Stimulated activated CD8-positive, alpha-beta memory T cell treated with anti-CD3 and anti-CD28 coated beads, Interleukin-12 subunit alpha, Interleukin-12 subunit beta, amount 100 ng/mL, for 4 hours (primary cell): ENCODE measurements at regions not wholly inside any gene's neighbourhood (a gene's known extent, or its start where the extent isn't known, plus 50 kb on each side); places are given as distances from the start of the nearest gene placed in this dataset.
"Not testable (repeated sequence)": the region's sequence is repeated elsewhere in the genome, so short reads cannot be mapped to it uniquely, and the experiment has no call there.

ENCODE experiments used
- DNase-seq: peaks from one replicate; pipeline ENCODE4 v3.0.0-alpha.2; 2020; ENCODE audit warnings: low read depth

GRCh38 chr3:106317141-106318055 is 448.6 kb upstream of the CBLB start:
- no peak for DNase-seq

DNA sequence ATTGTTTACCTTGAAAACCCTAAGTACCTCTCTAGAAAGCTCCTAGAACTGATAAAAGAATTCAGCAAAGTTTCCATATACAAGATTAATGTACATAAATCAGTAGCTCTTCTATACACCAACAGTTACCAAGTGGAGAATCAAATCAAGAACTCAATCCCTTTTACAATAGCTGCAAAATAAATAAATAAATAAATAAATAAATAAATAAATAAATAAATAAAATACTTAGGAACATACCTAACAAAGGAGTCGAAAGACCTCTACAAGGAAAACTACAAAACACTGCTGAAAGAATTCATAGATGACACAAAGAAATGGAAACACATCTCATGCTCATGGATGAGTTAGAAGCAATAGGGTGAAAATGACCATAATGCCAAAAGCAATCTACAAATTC is 452.6 kb upstream of the CBLB start:
- DNase-seq: not testable (repeated sequence)

DNA sequence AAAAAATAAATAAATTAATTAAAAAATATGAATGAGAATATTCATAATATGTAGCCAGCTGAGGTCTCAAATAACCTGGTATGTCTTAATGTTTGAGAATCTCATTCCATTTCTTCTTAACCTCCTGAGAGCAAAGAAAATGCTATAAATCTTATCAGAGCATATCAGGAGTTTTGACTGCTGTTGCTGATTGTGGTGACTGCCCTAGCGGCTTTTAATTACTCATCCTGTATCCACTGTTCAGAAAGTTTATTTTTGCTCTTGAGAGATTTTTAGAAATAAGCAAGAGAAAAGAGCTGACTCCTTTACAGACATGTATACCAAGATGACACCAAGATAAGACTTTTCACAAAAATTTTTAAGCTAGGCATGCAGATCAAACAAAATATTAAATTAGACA is 454.8 kb upstream of the CBLB start:
- DNase-seq: no peak

DNA sequence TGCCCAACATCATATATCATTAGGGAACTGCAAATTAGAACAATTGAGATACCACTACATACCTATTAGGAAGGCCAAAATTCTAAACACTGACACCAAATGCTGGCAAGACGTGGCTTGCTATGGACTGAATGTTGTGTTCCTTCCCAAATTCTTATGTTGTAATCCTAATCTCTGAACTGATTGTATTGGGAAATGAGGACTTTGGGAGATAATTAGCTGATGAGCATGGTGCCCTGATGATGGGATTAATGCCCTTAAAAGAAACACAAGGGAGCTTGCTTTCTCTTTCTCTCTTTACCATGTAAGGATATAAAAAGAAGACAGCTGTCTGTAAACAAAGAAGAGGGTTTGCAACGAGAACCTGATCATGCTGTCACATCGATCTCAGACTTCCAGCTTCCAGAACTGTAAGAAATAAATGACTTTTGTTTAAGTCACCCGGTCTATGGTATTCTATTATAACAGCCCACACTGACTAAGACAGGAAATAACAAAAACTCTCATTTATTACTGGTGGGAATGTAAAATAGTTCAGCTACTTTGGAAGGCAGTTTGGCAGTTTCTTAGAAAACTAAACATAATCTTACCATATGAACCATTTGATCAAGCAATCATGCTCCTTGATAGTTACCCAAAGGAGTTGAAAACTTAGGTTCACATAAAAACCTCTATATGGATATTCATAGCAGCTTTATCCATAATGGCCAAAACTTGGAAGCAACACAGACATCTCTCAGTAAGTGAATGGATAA is 458.3 kb upstream of the CBLB start:
- no peak for DNase-seq

DNA sequence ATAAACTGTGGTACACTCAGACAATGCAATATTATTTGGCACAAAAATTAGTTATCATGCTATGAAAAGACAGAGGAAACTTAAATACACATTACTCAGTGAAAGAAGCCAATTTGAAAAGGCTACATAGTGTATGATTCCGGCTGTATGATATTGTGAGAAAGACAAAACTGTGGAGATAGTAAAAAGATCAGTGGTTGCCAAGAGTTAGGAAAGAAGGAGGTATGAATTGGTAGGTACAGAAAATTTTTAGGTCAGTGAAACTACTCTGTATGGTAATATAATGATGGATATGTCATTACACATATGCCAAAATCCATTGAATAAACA is 458.8 kb upstream of the CBLB start:
- no peak for DNase-seq

- DNase-seq: no peak
These were observed 459.4 kb upstream of the CBLB start for GRCh38 chr3:106328224-106328623.

DNA sequence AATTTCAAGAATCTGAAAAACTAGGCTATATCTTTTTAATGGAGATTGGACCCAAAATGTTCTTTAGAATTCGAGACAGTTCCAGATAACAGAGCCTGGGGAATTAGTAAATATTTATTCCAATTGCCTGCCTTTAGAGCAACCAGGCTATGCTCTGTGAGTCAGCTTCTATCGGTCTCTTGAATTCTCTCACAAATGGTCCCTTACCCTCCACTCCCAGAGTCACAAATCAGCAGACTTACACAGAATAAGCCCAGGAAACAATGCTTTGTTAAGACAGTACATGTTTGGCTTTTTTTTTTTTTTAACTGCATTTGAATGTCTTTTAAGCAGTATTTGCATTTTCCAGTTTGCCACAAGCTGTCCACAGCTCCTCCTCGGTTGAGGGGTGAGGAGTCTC is 460.7 kb upstream of the CBLB start:
- no peak for DNase-seq

DNA sequence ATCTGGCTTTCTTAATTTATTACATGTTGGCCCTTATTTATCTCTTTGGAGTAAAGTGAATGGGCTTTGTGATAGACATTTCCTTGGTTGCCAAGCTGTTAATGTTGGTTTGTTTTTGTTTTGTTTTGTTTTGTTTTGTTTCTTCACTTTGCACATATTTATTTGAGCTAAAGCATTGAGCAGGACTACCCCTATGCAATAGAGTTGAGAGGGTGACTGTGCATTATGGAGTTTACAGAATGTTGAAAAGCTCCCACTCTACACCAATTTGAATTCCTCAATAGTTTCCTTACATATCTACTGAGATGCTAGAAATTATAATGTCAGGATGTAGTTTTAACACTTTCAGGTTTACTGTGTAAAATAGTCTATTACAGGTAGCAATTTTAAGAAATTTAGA is 462.8 kb upstream of the CBLB start:
- DNase-seq: no peak

- DNase-seq: no peak
These were observed 463.3 kb upstream of the CBLB start for GRCh38 chr3:106332129-106332528.

GRCh38 chr3:106332884-106333283 is 464.1 kb upstream of the CBLB start:
- peak; percentile 4 for DNase-seq

DNA sequence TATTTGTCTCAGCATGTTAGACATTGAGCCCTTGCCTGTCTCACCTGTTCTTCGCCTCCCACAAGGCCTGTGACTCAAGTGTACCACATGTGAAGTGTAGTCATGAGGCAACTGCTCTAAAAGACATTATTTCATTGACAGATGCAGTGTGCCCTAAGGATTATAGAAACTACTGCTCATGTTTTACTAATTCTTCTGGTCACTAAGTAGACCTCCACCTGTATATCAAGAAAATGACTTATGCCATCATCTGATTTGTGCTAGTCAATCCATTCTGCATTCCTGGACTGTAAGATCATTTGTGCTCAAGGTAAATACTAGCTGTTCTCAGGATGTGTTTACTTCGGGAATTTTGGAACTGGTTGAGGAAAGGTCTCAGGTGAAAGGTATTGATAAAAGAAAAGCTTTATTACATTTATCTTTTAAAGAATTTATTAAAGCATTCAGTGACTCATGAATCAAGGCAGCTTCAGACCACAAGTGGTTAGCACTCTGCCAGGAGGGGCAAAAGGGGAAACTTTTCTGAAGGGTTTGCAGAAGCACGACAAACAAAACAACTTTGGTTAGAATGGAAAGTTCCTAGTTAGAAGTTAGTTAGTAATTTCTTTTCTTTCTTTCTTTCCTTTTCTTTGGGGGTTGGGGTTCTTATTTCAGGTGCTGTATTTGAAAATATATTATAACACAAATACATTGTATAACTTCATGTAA is 465.3 kb upstream of the CBLB start:
- DNase-seq: peak; percentile 22

- no peak for DNase-seq
These were observed 467.8 kb upstream of the CBLB start for GRCh38 chr3:106336619-106337018.

DNA sequence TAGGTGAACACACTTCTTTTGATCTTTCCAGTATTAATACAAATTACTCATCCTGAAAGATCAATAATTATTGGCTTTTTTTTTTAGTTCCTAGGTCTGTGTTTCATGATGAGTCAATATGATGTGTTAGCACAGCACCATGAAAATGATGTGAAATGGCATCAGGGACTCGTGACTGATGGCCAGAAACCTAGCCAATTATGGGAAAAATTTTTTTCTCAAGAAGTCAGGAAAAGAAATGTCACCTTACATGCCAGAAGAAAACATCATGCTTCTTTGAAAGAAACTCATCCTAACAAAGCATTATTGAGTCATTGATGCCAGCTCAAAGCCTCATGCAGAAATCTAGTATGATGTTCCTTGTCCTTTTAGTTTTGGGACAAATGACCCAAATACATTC is 468.3 kb upstream of the CBLB start:
- no peak for DNase-seq

- no peak for DNase-seq
These were observed 469.9 kb upstream of the CBLB start for GRCh38 chr3:106338582-106339214.

DNA sequence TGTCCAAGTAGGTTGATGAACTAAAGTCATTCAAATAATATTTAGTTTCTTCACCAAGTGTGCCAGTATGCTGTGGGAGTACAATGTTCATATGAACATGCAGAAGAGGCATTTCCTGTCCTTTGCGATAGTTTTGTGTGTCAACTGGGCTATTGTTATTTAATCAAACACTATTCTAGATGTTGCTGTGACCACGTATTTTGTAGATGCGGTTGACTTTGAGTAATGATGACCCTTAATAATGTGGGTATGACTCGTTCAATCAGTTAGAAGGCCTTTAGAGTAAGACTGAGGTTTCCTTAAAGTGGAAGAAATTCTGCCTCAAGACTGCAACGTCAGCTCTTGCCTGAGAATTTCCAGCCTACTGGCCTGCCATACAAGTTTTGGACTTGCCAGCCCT is 470.7 kb upstream of the CBLB start:
- DNase-seq: no peak

DNA sequence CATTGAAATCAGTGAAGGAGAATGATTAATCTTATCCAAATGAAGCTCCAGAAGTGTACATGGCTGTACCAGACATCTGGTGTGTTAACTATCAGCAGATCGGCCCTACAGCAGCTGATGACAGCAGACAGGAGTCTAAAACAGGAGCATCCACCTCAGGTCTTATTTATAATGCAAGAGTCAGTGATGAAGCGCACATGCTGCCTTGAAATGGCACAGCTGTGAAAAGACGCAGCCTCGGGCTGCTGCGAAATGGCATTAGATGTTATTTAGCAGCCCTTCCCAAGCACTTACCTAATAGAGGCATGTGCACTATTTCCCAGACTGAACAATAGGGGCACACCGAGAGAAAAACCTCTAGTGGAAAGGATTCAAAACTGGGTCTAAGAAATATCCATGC is 472.3 kb upstream of the CBLB start:
- no peak for DNase-seq

DNA sequence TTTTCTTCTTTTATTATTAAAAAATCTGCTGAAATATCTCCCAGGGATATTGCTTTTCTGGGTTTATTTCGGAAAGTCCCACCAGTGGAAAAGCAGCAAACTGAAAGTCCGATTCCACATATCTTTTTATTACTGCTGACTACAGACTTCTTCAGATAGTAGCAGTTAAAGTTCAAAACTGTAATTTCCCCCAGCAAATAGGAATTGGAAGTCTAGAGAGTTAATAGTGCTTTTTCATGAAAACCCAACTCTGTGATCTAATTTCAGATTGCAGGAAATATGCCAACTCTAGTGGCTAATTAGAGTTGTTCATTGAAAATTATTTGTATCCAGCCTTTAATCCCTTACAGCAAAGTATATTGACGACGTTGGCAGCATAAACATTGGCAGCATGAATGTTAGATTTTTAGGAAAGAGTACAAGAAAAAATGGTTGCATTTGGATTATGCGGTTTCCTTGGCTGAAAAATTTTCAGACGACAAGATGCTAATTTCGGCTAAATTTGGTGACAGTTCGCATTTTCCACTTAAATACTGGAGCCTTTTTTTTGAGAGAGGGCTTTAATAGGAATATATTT is 472.9 kb upstream of the CBLB start:
- no peak for DNase-seq

DNA sequence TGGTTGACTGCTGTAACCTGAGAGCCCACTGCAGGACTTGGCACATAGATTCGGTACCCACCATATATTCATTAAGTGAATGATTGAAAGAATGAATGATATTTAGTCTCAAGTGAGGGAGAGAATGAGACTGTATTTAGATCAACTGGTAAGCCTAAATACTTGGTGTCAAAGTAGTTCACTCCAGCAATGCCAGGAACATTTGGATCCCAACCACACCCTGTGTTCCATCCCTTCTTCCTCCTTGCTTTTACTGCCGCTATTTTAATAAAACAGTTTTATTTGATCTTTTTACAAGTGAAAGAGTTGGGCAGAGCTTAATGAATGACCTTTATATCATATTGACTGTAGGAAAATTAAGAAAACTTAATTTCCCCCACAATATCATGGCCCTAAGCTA is 473.6 kb upstream of the CBLB start:
- DNase-seq: no peak

DNA sequence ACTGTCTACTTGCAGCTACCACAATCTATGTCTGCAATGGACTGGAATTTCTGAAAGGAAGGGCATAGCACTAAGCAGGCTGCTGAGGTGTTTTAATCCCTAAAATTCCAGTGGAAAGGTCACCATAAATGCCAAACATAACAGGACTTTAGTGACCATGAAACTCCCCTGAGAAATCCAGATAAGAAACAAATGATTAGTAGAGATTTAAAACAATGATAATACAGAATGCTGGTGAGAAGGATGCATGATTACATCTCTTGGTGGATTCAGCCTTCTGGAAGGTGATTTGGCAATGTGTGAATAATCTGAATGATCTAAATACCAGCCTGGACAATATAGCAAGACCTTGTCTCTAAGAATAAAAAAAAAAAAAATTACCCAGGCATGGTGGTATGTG is 475.0 kb upstream of the CBLB start:
- DNase-seq: no peak

DNA sequence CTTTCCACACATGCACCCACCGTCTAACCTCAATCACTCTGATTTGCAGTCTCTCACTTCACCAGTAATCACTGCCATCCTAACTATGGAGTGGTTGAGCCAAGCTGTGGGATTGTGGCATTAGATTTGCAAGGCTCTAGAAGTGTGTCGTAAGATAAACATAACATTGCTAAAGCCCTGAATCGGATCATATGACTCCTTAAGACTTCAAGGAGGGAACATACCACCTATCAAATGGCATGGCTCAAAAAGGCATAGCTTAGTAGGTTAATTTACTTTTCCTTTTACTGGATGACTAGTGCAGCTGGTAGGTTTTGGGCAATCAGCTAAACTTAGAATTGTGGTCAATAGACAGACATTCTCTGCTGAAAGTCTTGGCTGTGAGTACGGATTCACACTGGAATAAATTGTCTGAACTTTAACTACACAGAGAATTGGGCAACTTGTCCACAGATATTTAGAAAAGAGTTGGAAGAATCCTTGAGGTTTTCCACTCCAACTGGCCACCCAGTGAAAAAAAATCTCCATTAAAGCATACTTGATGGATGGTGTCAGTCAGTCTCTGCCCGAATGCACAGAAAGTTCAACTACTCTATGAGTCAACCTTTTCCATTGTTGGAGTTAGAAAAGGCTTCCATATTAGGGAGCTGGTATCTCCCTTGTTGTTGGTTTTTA is 476.7 kb upstream of the CBLB start:
- DNase-seq: no peak

- DNase-seq: no peak
These were observed 478.5 kb upstream of the CBLB start for GRCh38 chr3:106347350-106347749.
